HG02642 (cell line): ENCODE measurements at regions not wholly inside any gene's neighbourhood (a gene's known extent, or its start where the extent isn't known, plus 50 kb on each side); places are given as distances from the start of the nearest gene placed in this dataset.
A peak's percentile ranks its signal among the peaks of the same experiment; 100 is the strongest.
"Not testable (repeated sequence)": the region's sequence is repeated elsewhere in the genome, so short reads cannot be mapped to it uniquely, and the experiment has no call there.

ENCODE experiments used
- ATAC-seq: cut with Tn5 transposase; IDR thresholded peaks from one replicate; pipeline ENCODE4 v1.9.1; 2021; ENCODE audit warnings: mild to moderate bottlenecking; ENCODE audit not compliant: unreplicated experiment, poor library complexity

DNA sequence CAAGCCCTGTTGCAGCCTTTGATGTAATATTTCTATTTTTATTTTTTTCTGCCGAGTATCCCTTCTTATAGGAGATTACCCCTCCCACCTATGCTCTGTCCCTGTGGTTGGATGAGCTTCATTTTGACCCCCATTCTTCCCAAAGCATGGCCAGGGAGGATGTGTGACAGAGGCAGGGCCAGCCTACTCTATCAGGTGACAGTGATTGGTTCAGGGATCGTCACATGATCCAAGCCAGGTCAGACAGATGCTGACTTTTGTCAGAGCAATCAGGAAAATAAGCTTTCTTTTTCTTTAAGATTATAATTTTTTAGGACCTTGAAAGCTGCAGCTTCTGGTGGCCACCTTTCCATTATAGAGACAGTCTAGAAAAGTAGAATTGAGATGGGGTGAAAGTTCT lies 314.3 kb downstream of the NUP35 start:
- ATAC-seq = no peak

DNA sequence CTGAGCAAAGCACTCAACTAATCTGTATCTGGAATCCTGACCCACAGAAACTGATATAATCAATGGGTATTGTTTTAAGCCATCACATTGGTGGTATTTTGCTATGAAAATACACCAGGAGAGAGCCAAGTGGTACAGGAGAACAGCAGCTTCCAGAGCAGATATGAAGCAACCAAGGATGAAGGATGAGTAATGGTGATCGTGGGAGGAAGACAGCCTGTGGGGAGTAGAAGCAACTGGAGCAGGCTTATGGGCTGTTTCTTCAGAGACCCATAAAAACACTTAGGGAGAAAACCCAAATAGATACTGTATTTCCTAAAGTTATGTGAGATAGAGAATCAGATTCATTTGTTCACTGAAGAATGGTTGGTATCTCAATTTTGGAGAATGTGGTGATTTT lies 330.8 kb downstream of the NUP35 start:
- ATAC-seq = no peak

DNA sequence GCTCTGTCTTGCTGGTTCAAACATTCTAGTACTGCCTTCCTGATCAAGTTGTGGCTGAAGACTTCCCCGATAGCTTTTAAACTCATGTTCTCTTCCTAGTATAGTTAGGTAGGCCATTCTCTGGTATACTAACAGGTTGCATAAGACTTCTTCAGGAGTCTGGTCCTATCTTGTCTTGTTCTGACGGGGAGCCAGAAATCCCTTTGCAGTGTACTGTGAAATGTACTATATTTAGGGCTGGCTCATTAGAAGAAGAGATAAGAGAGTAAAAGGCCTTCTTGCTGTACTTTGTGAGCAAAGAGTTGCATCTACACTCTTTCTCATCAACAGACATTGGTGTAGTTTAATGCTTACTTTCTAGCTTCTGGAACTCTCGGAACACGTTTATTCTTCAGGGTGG lies 331.9 kb downstream of the NUP35 start:
- ATAC-seq = no peak

DNA sequence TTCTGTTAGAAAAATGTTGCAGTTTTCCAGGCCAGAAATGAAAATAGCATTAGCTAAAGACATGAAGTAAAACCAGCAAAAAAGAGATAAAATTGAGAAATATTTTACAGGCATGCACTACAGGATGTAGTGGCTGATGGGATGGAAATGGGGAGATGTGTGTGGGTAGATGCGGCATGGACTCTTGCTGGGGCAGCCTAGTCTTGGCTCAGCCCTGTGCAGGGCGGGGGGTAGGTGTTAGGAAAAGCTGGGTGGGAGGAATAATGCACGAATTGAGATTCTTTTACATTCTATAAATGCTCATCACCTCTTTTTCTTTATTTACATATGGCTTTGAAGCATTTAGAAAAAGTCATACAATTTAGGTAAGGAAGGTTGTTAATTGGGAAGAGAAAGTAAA lies 334.2 kb downstream of the NUP35 start:
- no peak for ATAC-seq

DNA sequence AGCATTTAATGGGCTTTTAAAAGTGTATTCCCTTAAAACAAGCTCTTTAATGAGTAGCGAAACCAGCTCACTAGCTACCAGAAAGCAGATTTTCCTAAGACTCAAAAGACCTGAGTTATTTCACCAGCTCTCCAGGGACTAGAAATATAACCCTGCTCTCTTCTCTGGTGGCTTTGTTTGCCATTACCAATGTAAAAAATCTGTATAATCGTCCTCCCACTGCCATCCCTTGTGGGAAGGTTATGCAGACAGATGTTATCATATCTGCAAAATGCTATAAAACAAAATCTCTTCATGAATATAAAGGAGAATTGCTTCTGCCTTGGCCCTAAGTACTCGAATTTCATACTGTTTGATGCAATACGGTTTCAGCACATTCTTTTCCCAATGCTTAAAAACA lies 335.2 kb downstream of the NUP35 start:
- no peak for ATAC-seq

DNA sequence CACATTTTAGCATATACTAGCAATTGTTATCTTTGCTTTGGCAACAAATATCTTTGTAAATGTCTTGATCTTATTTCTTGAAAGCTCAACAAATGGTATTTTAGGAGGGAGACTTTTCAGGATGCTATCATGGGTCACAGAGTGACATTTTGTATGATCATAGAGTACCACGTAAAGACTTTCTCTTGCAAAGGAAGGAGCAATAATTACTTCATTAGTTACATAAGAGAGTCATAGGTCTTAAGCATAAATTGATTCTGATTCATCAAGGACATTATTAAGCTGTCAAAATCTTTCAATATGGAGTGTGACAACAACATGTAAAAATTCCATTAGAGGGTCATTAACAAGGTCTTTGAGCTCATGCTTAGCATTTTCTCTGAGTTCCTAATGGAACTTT lies 339.6 kb downstream of the NUP35 start:
- ATAC-seq = no peak

DNA sequence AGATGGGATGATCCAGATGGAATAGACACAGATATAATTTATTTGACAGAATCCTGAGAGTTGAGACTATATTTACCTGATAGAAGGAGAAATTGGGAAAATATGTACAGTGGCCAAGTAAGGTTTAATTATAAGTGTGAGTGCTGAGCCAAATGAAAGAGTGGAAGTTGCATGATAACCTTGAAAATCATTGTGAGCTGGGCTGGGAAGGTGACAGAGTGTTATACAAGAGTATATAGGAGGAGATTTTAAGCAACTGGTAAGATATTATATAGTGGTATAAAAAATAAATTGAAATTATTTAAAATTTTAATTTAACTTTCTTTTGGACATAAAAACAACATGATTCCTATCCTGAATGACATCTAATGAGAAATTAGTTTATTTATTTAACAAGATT lies 340.8 kb downstream of the NUP35 start:
- no peak for ATAC-seq

DNA sequence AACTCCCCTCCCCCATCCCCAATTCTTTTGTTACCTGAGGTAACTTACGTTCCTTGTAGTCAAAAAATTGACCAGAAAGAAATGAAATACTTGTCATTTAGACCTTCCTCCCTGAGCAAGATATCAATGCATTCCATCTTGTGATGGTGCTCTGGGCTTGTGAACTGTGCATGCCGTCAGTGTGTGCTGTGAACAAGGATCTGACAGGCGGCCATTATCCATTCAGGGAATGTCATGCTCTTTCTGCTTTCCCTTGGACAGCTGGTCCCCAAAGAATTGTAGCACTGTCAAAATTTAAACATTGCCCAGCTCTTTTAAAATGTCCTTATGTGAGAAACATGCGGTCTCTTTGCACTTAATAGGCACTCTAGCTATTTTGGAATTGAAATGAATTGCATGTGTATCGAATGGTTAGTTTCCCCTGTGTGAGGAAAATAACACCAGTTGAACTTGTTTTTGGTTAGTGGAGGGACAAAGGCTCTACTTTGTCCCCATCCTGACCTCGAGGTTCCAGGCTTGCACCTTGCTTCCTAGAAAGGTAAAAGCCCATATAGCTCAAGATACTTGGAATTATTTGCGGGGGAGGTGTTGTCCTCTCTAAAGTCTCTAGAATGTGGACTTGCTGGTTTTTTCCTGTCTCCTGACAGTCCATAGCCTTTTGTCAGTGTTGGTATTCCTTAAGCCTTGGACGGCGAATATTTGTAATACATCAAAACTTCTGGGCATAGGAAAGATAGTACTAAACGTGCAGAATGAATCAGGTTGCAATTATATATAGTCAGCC lies 350.9 kb downstream of the NUP35 start:
- no peak for ATAC-seq

DNA sequence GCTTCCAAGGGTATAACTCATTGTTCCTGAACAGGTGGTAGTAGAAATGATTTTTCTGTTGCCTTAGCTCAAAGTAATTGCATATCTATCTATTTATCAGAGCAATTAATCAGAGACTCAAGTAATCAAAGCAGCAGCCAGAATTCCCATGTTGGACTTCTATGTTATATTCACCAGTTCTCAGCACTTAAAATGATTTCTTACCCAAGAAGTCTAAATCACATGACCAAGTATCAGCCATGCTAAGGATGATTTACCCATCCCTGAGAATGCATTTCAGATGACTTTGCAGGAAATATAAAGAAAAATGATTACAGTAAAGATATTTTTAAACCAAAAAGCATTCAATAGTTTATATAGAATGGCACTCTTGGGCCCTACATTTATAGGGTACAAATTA lies 352.2 kb downstream of the NUP35 start:
- ATAC-seq = no peak

DNA sequence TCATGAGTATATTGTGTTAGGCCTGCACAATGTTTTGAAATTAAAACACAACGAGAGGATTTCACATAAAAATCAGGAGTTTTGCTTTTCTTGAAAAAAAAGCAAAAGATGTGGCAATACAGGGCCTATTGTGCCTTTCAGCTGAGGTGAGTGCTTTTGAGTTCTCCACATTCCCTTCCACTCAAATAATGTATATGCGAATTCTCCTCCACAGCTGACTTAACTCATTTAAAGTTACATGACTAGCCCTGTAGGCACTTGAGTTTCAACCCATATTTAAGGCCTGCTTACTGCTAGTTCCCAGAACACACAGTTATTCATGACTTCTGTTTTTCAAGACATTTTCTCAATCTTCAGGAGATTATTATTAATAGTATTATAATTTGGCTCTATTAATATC lies 353.1 kb downstream of the NUP35 start:
- no peak for ATAC-seq

DNA sequence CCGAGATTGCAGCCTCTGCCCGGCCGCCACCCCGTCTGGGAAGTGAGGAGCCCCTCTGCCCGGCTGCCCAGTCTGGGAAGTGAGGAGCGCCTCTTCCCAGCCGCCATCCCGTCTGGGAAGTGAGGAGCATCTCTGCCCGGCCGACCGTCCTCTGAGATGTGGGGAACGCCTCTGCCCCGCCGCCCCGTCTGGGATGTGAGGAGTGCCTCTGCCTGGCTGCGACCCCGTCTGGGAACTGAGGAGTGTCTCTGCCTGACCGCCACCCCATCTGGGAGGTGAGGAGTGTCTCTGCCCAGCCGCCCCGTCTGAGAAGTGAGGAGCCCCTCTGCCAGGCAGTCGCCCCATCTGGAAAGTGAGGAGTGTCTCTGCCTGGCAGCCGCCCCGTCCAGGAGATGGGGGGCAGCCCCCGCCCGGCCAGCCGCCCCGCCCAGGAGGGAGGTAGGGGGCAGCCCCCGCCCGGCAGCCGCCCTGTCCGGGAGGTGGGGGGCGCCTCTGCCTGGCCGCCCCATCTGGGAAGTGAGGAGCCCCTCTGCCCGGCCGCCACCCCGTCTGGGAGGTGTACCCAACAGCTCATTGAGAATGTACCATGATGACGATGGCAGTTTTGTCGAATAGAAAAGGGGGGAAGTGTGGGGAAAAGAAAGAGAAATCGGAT lies 354.8 kb downstream of the NUP35 start:
- ATAC-seq = not testable (repeated sequence)

DNA sequence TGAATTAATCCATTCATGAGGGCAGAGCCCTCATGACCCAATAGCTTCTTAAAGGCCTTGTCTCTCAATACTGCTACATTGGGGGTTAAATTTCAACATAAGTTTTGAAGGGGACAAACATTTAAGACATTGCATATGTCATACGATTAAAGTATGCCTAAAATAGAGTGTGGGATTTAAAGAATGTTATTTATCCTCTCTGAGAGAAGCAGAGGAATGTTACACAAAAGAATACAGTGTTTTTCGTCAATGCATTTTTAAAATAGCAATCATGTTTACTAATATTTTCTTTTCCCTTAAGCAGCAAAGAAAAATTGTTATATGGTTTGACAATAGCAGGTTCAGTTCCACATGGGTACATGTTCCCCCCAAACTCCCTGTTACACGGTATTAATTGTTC lies 363.1 kb downstream of the NUP35 start:
- no peak for ATAC-seq

DNA sequence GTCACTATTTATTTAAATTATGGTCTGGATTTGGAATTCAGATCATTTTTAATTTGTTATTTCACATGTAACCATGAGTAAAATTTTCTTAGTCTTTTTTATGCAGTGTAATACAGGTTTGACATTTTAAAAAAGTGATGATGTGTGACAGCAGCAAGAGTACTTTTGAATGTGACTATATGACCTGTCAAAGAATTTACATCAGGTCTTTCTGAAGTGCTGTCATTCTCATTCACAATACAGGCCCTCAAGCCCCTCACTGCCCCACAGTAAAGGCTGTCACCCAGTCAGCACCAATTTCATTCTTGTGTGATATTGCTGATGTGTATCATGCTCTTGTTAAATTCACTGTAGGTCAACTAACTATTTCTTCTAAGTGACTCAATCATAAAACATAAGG lies 364.2 kb downstream of the NUP35 start:
- no peak for ATAC-seq

DNA sequence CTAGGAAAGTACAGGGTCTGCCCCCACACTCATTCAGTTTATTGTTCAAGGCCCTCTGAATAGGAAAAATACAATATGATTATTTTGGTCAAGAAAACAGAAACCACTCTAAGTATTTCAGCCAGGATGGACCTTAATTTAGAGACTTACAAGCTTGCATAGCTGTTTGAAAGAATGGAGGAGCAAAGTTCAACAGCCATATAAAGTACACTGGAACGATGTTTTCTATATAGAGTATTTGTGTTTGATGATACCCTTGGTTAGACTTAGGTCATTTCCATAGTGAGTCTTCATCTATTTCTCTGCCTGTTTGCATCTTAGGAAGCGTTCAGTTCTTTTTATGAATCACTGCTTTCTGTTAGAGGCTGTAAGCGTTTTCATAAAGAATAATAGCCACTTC lies 366.2 kb downstream of the NUP35 start:
- no peak for ATAC-seq

DNA sequence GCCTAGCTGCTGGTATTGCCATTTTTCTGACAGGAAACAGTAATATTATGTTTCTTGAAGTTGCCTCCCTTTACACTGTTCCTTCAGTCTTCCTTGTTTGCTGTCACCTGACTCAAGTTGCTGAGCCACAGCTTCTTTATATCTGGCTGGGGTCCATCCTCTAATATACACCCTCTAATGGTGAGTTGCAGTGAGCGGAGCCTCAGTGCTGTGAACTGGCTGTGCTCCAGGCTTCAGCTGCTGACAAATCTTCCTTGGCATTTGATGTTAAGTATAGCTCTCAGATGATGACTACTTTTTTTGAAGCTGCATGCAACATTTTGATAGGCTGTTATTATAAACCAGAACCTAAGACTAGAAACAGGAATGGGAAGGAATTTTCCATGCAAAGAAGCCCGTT lies 366.7 kb downstream of the NUP35 start:
- ATAC-seq = no peak

DNA sequence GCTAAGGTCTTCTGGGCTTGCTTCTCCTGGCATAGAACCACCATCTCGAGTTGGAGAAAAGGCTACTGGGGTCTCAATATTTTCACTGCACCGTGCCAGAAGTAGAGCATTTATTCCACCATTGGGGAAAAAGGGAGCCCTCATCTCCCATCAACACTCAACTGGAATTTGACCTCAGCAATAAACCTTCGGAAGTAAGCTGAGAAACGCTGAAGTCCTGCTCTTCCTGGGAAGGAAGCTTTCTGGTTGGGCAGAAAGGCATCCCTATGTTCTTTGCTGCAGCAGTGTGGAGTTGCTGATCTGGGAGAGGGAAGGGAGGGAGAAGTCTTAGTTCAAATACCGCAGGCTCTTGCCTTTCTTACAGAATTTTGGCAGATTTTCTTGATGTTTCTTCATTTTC lies 368.8 kb downstream of the NUP35 start:
- no peak for ATAC-seq

DNA sequence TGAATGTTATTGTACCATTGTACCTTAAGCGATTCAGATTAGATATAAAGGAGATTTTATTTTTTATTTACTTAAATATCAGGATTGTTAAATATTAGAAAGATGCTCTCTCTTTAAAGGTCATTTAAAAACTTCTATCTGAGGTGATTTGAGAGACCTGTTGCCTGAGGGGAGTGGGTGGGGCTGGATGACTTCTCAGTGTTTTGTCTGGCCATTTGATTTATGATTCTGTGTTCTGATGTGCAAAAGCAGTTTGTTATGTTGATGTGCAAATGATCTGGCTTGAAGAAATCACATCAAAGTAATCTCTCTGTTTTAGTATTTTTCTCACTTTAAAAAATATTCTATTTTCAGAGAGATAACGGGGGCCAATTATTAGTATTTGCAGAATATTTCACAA lies 370.8 kb downstream of the NUP35 start:
- ATAC-seq = no peak

DNA sequence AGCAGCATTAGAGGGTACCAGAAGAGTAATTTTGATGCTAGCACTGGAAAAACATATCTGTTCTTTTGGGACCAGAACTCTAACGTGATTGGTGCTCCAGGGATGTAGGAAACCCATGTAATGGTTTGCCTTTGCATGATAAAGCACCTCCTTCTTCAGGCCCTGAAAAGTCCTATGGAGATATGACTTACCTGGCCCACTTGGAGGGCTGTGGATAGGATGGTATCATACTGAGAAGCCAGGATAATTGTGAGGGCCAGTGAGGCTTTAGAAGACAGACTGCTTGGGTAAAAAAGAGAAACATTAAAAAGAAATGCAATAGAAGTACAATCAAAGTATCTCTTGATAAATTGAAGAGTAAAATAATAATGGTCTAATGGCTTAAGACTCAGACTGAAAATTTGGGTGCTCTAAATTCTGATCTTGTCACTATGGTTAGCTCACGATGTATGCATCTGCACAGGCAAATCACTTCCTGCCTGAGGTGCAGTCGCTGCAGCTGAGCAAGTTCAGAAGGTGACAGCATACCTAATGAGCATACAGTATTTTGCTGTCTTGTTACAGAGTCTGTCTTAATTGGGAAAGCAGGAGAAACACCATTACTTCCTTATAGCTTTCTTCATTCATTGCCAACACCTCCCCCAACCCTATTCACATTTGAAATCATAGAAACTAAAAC lies 371.5 kb downstream of the NUP35 start:
- ATAC-seq = peak; percentile 98

DNA sequence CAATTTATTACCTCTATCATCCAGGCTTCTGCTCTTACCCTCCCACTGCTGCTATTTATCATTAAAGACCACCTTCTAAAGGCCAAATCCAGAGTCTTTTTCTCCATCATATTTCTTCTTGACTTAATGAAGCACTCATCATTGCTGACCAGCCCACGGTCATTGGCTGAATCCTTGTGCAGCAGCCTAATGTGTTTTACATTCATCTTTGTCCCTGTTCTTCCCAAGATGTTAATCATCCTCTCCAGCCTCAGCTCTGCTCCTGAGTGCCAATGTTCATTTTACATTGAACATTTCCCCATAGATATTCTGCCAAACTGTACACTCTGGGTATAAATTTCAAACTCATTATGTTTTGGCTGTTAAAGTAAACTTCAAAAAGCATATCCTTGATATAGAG lies 373.6 kb downstream of the NUP35 start:
- ATAC-seq = no peak

DNA sequence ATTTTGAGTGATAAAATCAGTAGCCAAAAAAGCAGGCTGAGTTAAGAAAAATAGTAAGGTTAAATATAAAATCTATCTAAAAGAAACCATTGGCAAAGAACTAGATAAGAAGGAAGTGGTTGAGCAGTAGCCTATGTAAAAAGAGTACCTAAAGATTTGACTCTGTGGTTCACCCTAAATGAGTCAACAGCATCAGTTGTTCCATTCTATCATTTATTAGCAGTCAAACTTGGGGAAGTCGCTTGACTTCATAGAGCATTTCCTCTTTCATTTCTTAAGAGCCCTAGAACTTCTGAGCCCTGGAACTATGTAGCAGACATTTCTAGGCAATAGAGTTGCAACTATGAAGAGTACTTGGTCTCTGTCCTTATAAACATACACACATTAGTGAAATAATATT lies 381.7 kb downstream of the NUP35 start:
- peak; percentile 81 for ATAC-seq

DNA sequence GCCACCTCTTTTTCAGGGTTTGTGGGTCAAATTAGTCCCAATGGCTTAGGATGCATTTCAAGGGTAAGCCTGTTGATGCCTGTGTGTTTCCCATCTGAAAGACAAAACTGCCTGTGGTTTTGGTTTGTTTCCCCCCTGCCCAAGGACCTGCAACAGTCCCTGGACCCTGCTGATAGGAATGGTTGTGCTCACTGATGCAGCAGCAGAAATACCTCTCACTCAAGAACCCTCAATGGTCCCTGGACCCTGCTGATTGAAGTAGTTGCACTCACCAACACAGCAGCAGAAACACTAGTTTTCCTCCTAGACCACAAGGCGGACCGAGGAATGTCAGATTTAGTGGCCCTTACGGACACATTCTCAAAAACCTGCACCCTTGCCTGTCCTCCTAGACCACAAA lies 386.9 kb downstream of the NUP35 start:
- ATAC-seq = no peak
